Caco-2 (cell line): ENCODE measurements at regions not wholly inside any gene's neighbourhood (a gene's known extent, or its start where the extent isn't known, plus 50 kb on each side); places are given as distances from the start of the nearest gene placed in this dataset.

Source experiments
- BruUV-seq: library from RNA; stranded (reverse); fragments of 400-500 nt; replicated peaks from 2 replicates; lab custom pipeline; 2021; lab: Mats Ljungman, UMichigan
- CTCF ChIA-PET: fragments of 300-600 bp; sonication (Branson Sonifier 250); formaldehyde crosslinking; loops from one replicate; lab custom pipeline; 2022; ENCODE audit warnings: antibody characterized with exemption; lab: Charles Lee
- POLR2A ChIA-PET: fragments of 300-600 bp; sonication (Branson Sonifier 250); formaldehyde crosslinking; loops from one replicate; lab custom pipeline; 2022; ENCODE audit warnings: antibody characterized with exemption; lab: Charles Lee
- DNase-seq, 2 experiments: peaks; one replicate each; pipeline versions ENCODE4 v3.0.0 to v3.0.0-alpha.2; 2020 to 2022
- H3K27me3 ChIP-seq: replicated peaks from 2 replicates; pipeline ENCODE4 v1.6.0; 2011; ENCODE audit warnings: low read length; ENCODE audit not compliant: control insufficient read depth, insufficient read depth
- H3K36me3 ChIP-seq: 2 replicates; pipeline ENCODE4 v1.5.1; 2011; ENCODE audit warnings: low read length; ENCODE audit not compliant: control insufficient read depth, insufficient read depth
- H3K4me1 ChIP-seq: fragments of 250-450 bp; sonication (Bioruptor Pico); 2 replicates; pipeline ENCODE4 v1.5.1; 2020; ENCODE audit warnings: mild to moderate bottlenecking
- H3K4me3 ChIP-seq: 2 replicates; pipeline ENCODE4 v1.5.1; 2011; ENCODE audit warnings: low read depth, mild to moderate bottlenecking, control low read depth, low read length
- H3K9me3 ChIP-seq: fragments of 250-450 bp; sonication (Bioruptor Pico); 2 replicates; pipeline ENCODE4 v1.5.1; 2020; ENCODE audit warnings: mild to moderate bottlenecking, moderate library complexity
- H3K27ac Mint-ChIP-seq: one replicate; pipeline ENCODE4 v1.8.0; 2022; ENCODE audit warnings: mixed read lengths; ENCODE audit not compliant: unreplicated experiment
- H3K27me3 Mint-ChIP-seq: one replicate; pipeline ENCODE4 v1.8.0; 2022; ENCODE audit warnings: mixed read lengths; ENCODE audit not compliant: insufficient read depth, unreplicated experiment
- H3K36me3 Mint-ChIP-seq: one replicate; pipeline ENCODE4 v1.8.0; 2022; ENCODE audit warnings: mild to moderate bottlenecking, mixed read lengths; ENCODE audit not compliant: insufficient read depth, unreplicated experiment
- H3K4me1 Mint-ChIP-seq: one replicate; pipeline ENCODE4 v1.8.0; 2022; ENCODE audit warnings: low read depth, mixed read lengths; ENCODE audit not compliant: unreplicated experiment
- H3K4me3 Mint-ChIP-seq: one replicate; pipeline ENCODE4 v1.8.0; 2022; ENCODE audit warnings: mild to moderate bottlenecking, moderate library complexity, mixed read lengths; ENCODE audit not compliant: unreplicated experiment
- H3K9me3 Mint-ChIP-seq: one replicate; pipeline ENCODE4 v1.8.0; 2022; ENCODE audit warnings: mixed read lengths; ENCODE audit not compliant: unreplicated experiment
- intact Hi-C: fragments of 100-400 bp; cut with micrococcal nuclease; formaldehyde crosslinking; loops from one replicate; pipeline ENCODE4 v1.10.0; 2022; ENCODE audit not compliant: unreplicated experiment
- TF ChIP-seq, protein P1 (sequence below), 2 experiments: fragments of 200-600 bp in 1 of 2; IDR thresholded peaks; 1 replicate in 1 of 2; 2 replicates in 1 of 2; pipeline versions ENCODE4 v1.5.1 to v1.8.0; 2011 to 2022; ENCODE audit warnings: antibody characterized with exemption in 1 of 2, control low read depth in 1 of 2, inconsistent platforms in 1 of 2, low read depth in 1 of 2, low read length in 1 of 2, mild to moderate bottlenecking in 1 of 2, moderate library complexity in 1 of 2; ENCODE audit not compliant: insufficient read depth in 1 of 2, severe bottlenecking in 1 of 2, unreplicated experiment in 1 of 2

DNA sequence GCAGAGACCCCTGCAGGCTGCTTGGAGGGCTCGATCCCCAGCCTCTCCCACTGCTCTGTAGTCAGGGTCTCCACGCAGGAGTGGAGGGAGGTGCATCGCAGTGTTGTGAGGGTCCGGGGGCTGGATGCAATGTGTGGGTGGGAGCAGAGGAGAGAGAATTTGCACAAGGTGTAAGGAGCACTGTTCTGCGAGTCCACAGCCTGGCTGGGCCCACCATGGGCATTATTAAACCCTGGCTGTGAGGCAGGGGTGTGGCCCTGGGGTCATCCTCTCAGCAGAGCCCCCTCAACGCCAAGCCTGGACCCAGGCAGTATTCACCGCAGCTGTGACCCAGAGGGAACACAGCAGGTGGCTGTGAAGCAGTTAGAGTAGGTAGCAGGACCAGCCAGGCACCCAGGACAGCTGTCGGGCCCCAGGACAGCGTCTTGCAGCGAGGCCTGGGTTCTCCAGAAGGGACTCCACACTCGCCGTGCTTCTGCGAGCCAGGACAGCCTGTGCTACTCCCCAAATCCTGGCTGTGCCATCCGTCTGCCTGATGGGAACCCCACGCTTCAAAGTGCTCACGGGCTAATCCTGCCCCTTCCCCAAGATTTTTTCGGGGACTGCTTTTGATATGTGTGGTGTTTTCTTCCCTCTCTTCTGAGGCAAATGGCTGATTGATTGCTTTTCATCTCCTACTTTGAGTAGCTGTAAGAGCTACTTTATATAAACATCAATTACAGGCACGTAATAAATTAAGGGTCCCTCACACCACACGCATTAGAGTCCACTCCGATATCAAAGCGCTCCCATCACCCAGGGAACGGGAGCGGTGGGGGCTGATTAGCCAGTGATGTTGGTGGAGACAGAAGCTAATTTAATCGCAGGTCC lies 100.9 kb upstream of the GSE1 start:
- TF ChIP-seq, protein P1, sequence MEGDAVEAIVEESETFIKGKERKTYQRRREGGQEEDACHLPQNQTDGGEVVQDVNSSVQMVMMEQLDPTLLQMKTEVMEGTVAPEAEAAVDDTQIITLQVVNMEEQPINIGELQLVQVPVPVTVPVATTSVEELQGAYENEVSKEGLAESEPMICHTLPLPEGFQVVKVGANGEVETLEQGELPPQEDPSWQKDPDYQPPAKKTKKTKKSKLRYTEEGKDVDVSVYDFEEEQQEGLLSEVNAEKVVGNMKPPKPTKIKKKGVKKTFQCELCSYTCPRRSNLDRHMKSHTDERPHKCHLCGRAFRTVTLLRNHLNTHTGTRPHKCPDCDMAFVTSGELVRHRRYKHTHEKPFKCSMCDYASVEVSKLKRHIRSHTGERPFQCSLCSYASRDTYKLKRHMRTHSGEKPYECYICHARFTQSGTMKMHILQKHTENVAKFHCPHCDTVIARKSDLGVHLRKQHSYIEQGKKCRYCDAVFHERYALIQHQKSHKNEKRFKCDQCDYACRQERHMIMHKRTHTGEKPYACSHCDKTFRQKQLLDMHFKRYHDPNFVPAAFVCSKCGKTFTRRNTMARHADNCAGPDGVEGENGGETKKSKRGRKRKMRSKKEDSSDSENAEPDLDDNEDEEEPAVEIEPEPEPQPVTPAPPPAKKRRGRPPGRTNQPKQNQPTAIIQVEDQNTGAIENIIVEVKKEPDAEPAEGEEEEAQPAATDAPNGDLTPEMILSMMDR (IDR thresholded peaks at IDR 0.05; ENCODE audit: insufficient read depth in 1 of 2, low read depth in 1 of 2, low read length in 1 of 2, severe bottlenecking in 1 of 2, unreplicated experiment in 1 of 2): no peak
- intact Hi-C loops: no loop called here
- no peak overlapping the region for H3K4me3 Mint-ChIP-seq
- Histone ChIP-seq H3K9me3 (no peaks in the 10 kb centered on the region), H3K4me1 (peaks cover 35% of the 10 kb centered on the region), H3K4me3 (no peak overlapping the region), H3K36me3 (no peaks in the 10 kb centered on the region), H3K27me3 (no peaks in the 10 kb centered on the region)
- ChIA-PET POLR2A (no interaction called here), CTCF (interaction anchor here (1.1 to 1.4 kb wide), 6 partner anchors 13 to 90 kb away, joined by 3 to 10 read pairs (median 4); no protein-coding TSS in a partner anchor)
- H3K27me3 Mint-ChIP-seq: no peaks in the 10 kb centered on the region
- DNase-seq: no peak
- peak overlapping the region; percentile 93 for H3K27ac Mint-ChIP-seq
- no TSS peak for BruUV-seq
- H3K4me1 Mint-ChIP-seq: peaks cover 26% of the 10 kb centered on the region
- peaks cover 15% of the 10 kb centered on the region for H3K36me3 Mint-ChIP-seq
- no peaks in the 10 kb centered on the region for H3K9me3 Mint-ChIP-seq

DNA sequence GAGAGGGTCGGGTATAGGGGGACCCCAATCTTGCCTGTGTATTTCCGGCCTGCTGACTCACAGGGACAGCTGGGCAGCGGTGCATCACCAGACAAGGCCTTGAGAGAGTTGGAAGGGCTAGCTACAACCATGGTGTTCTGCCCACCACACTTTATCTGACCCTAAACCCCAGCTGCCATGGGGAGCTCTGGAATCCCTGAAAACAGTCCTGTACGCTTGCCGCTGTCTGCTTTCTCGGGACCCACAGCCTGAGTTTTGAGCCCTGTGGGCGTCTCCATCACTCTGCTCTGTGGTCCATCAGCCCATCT lies 100.4 kb upstream of the GSE1 start:
- no peaks in the 10 kb centered on the region for H3K9me3 ChIP-seq
- TF ChIP-seq, protein P1 (IDR thresholded peaks at IDR 0.05; ENCODE audit: insufficient read depth in 1 of 2, low read depth in 1 of 2, low read length in 1 of 2, severe bottlenecking in 1 of 2, unreplicated experiment in 1 of 2): no peak
- no peaks in the 10 kb centered on the region for H3K36me3 ChIP-seq
- H3K4me1 Mint-ChIP-seq: peaks cover 26% of the 10 kb centered on the region
- intact Hi-C loops: no loop called here
- ChIA-PET POLR2A (no interaction called here), CTCF (interaction anchor here (1.1 to 1.3 kb wide), 5 partner anchors 41 to 90 kb away, joined by 3 to 10 read pairs (median 4); no protein-coding TSS in a partner anchor)
- H3K27me3 Mint-ChIP-seq: no peaks in the 10 kb centered on the region
- no peak overlapping the region for H3K4me3 ChIP-seq
- H3K4me1 ChIP-seq: peaks cover 35% of the 10 kb centered on the region
- H3K27ac Mint-ChIP-seq: peak overlapping the region; percentile 93
- no peak for DNase-seq
- peaks cover 15% of the 10 kb centered on the region for H3K36me3 Mint-ChIP-seq
- no peak overlapping the region for H3K4me3 Mint-ChIP-seq
- no TSS peak for BruUV-seq
- H3K9me3 Mint-ChIP-seq: no peaks in the 10 kb centered on the region
- no peaks in the 10 kb centered on the region for H3K27me3 ChIP-seq

DNA sequence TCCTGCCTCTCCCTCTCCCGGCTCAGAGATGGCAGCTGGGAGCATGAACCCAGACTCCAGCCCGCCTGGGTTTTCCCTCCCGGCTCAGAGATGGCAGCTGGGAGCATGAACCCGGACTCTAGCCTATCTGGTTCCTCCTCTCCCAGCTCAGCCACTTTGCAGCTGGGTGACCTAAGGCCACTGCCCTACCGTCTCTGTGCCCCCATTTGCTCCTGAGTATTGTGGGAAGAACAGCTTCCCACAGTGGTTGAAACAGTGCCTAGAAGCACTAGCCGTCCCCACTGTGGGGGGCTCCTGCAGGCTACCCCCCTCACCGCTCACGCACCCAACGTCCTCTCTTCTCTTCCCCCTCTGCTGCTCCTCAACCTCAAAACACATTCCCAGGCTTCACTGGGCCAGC lies 99.9 kb upstream of the GSE1 start:
- Mint-ChIP-seq H3K4me3 (no peak overlapping the region), H3K27me3 (no peaks in the 10 kb centered on the region), H3K27ac (peak overlapping the region; percentile 93), H3K36me3 (peaks cover 15% of the 10 kb centered on the region), H3K9me3 (no peaks in the 10 kb centered on the region), H3K4me1 (peaks cover 26% of the 10 kb centered on the region)
- Histone ChIP-seq H3K9me3 (no peaks in the 10 kb centered on the region), H3K4me3 (no peak overlapping the region), H3K36me3 (no peaks in the 10 kb centered on the region), H3K4me1 (peaks cover 35% of the 10 kb centered on the region), H3K27me3 (no peaks in the 10 kb centered on the region)
- ChIA-PET POLR2A (no interaction called here), CTCF (interaction anchor here (1.1 to 1.3 kb wide), 3 partner anchors 40 to 91 kb away, joined by 4 to 10 read pairs (median 5); no protein-coding TSS in a partner anchor)
- TF ChIP-seq, protein P1 (IDR thresholded peaks at IDR 0.05; ENCODE audit: insufficient read depth in 1 of 2, low read depth in 1 of 2, low read length in 1 of 2, severe bottlenecking in 1 of 2, unreplicated experiment in 1 of 2): no peak
- DNase-seq: no peak
- intact Hi-C loops: no loop called here
- BruUV-seq: no TSS peak
